ENCODE measurements at regions not wholly inside any gene's neighbourhood (a gene's known extent, or its start where the extent isn't known, plus 50 kb on each side); places are given as distances from the start of the nearest gene placed in this dataset.
"Not testable (repeated sequence)": the region's sequence is repeated elsewhere in the genome, so short reads cannot be mapped to it uniquely, and the experiment has no call there.

DNA sequence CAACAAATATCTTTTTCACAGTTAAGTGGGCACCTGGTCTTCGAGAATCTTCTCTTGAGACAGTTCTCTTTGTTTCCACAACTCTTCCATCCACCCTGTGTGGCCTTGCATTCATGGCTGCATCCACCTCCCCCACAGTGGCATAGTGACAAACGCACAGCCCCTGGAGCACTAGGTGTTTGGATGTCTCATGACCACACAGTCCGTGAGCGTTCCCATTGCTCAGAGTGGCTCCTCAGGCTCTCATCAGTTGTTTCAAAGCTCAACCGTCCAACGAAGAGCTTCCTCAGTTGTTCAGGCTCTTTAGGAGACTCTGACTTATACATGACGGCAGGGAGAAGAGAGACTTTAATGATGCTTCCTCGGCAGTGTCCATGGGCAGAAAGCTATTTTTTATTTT lies 191.6 kb downstream of the CDRT15L2 start:
- DNase-seq, result no peak
- Histone ChIP-seq H3K27me3 (ENCODE audit: control insufficient read depth, insufficient read depth, low read length) (no peaks in the 10 kb centered on the region), H3K36me3 (replicated peaks; ENCODE audit: control insufficient read depth, insufficient read depth, low read length) (no peaks in the 10 kb centered on the region), H3K4me3 (ENCODE audit: insufficient read depth, low read depth, low read length) (no peak overlapping the region)

DNA sequence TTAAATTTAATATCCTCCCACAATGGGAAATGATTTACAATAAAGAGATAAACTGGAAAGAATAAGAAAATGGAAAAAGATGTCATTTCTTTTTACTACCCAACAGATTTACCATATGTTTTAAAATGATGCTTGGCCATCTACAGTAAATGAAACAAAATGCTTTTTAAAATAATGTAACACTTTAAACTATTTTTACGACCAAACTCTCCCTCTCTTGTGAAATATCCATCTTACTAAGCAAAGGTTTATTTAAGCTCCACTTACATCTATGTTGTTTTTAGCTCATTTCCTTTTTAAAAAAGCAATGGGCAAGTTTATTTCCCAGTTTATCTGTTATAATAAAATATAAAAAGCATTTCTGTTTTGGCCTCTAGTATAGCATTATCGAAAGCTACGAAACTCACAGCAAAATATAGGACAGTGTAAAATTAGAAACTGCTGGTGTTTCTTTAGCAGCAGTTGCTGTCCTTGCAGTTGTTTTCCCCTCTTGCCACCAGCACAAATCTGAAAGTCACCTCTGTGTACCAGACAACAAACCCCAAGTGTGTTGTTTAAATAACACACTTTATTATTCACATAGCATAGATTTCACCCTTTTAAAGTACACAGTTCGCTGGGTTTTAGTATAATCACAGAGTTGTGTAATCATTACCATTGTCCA lies 195.1 kb downstream of the CDRT15L2 start:
- H3K36me3 ChIP-seq (replicated peaks; ENCODE audit: control insufficient read depth, insufficient read depth, low read length), result no peaks in the 10 kb centered on the region
- no peak for DNase-seq
- no peak overlapping the region for H3K4me3 ChIP-seq (ENCODE audit: insufficient read depth, low read depth, low read length)
- H3K27me3 ChIP-seq (ENCODE audit: control insufficient read depth, insufficient read depth, low read length), result no peaks in the 10 kb centered on the region

DNA sequence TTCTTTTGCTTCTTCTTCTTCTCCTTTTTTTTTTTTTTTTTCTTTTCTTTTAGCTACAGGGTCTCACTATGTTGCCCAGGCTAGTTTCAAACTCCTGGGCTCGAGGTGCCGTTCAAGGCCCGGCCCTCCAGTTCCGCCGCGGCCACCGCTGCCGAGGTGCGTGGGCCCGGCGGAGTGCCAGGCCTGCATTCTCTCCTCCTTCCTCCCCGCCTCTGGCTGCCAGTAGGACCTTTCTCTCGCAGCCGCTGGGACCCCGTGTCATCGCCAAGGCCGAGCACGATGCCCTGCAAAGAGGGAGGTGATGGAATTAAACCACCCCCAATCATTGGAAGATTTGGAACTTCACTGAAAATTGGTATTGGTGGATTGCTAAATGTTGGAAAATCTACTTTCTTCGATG lies 195.8 kb downstream of the CDRT15L2 start:
- Histone ChIP-seq H3K27me3 (ENCODE audit: control insufficient read depth, insufficient read depth, low read length) (no peaks in the 10 kb centered on the region), H3K4me3 (ENCODE audit: insufficient read depth, low read depth, low read length) (no peak overlapping the region), H3K36me3 (replicated peaks; ENCODE audit: control insufficient read depth, insufficient read depth, low read length) (no peaks in the 10 kb centered on the region)
- DNase-seq, result peak; percentile 30

DNA sequence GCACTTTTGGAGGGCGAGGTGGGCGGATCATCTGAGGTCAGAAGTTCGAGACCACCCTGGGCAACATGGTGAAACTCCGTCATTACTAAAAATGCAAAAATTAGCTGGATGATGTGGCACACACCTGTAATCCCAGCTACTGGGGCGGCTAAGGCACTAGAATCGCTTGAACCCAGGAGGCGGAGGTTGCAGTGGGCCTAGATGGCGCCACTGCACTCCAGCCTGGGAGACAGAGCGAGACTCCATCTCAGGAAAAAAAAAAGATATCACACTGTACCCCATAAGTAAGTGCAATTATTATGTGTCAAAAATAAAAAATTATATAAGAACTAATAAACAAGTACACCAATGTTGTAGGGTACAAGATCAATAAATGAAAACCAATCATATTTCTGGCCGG lies 200.0 kb downstream of the CDRT15L2 start:
- DNase-seq, result no peak
- Histone ChIP-seq H3K27me3 (ENCODE audit: control insufficient read depth, insufficient read depth, low read length) (no peaks in the 10 kb centered on the region), H3K36me3 (replicated peaks; ENCODE audit: control insufficient read depth, insufficient read depth, low read length) (no peaks in the 10 kb centered on the region), H3K4me3 (ENCODE audit: insufficient read depth, low read depth, low read length) (no peak overlapping the region)

DNA sequence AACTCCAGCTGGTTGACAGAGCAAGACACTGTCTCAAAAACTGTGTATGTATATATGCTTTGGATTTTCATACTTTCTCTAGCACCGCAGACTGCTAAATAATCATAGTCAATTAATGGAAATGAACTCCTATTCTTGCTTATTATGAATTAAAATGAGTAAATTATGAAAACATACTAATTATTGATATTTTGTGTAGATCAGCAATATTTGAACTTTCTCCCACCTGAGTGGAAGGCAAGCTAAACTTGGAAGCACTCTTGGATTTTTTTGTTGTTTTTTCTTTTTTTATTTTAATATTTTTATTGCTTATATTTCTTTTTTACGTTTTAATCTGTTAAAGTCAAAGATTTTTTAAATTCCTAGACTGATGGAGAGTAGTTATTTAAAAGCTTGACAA lies 201.7 kb downstream of the CDRT15L2 start:
- no peak overlapping the region for H3K4me3 ChIP-seq (ENCODE audit: insufficient read depth, low read depth, low read length)
- DNase-seq, result no peak
- no peaks in the 10 kb centered on the region for H3K36me3 ChIP-seq (replicated peaks; ENCODE audit: control insufficient read depth, insufficient read depth, low read length)
- no peaks in the 10 kb centered on the region for H3K27me3 ChIP-seq (ENCODE audit: control insufficient read depth, insufficient read depth, low read length)

DNA sequence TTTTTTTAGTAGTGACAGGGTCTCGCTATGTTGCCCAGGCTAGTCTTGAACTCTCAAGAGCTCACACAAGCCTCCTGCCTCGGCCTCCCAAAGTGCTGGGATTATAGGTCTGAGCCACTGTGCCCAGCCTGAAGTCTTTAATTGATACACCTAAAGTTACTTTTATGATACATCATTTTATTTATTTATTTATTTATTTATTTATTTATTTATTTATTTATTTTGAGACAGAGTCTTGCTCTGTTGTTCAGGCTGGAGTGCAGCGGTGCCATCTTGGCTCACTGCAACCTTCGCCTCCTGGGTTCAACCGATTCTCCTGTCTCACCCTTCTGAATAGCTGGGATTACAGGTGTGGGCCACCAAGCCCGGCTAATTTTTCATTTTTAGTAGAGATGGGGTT lies 202.3 kb downstream of the CDRT15L2 start:
- DNase-seq; H3K4me3 ChIP-seq (ENCODE audit: insufficient read depth, low read depth, low read length); H3K27me3 ChIP-seq (ENCODE audit: control insufficient read depth, insufficient read depth, low read length): not testable (repeated sequence)

DNA sequence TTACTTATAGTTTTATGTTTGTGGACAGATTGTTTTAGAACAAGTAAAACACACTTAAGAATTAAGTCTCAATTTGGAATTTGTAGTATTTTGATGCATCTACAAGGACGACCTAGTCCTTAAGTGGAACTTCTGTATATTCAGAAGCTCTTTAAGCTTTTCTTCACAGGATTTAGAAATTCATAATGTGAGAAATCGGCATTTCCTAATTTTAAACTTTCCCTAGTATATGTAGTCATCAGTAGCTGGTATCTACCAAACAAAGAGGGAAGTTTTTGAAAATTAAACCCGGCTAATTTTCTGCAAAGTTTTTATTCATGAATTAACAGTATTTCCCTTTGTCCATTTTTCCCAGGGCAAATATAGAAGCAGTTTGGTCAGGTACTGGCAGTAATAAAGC lies 203.6 kb downstream of the CDRT15L2 start:
- Histone ChIP-seq H3K4me3 (ENCODE audit: insufficient read depth, low read depth, low read length) (no peak overlapping the region), H3K36me3 (replicated peaks; ENCODE audit: control insufficient read depth, insufficient read depth, low read length) (no peaks in the 10 kb centered on the region), H3K27me3 (ENCODE audit: control insufficient read depth, insufficient read depth, low read length) (no peaks in the 10 kb centered on the region)
- no peak for DNase-seq

More for the DNA sequence above, 202.3 kb downstream of the CDRT15L2 start:
- not testable (repeated sequence) for H3K36me3 ChIP-seq (replicated peaks; ENCODE audit: control insufficient read depth, insufficient read depth, low read length)

DNA sequence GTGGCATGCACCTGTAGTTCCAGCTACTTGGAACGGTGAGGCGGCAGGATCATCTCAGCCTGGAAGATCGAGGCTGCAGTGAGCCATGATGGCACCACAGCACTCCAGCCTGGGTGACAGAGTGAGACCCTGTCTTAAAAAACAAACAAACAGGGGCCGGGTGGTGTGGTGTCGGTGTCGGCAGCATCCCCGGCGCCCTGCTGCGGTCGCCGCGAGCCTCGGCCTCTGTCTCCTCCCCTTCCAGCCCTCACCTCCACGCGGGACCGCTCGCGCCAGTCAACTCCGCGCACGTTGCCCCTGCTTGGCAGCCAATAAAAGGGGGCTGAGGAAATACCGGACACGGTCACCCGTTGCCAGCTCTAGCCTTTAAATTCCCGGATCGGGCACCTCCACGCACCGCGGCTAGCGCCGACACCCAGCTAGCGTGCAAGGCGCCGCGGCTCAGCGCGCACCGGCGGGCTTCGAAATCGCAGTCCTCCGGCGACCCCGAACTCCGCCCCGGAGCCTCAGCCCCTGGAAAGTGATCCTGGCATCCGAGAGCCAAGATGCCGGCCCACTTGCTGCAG lies 204.7 kb downstream of the CDRT15L2 start:
- no peak overlapping the region for H3K4me3 ChIP-seq (ENCODE audit: insufficient read depth, low read depth, low read length)
- no peak for DNase-seq

DNA sequence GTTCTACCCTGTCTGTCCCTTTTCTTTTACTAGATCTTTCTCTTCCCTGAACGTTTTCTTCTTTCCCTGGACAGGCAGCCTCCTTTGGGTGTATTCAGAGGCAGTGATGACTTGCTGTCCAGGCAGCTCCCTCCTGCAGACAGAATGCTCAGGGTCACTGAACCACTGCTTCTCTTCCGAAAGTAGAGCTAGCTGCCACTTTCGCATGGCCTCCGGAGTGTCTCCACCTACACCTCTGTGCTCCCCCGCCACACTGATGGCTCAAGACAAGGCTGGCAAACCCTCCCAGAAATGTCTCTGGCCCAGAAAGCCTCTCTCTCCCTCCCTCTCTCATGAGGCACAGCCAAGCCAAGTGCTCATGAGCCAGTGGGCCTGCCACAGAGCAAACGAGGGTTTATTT lies 207.8 kb downstream of the CDRT15L2 start:
- H3K36me3 ChIP-seq (replicated peaks; ENCODE audit: control insufficient read depth, insufficient read depth, low read length), result no peaks in the 10 kb centered on the region
- no peak for DNase-seq
- H3K27me3 ChIP-seq (ENCODE audit: control insufficient read depth, insufficient read depth, low read length), result no peaks in the 10 kb centered on the region
- H3K4me3 ChIP-seq (ENCODE audit: insufficient read depth, low read depth, low read length), result no peak overlapping the region

More for the DNA sequence above, 204.7 kb downstream of the CDRT15L2 start:
- H3K27me3 ChIP-seq (ENCODE audit: control insufficient read depth, insufficient read depth, low read length), result no peaks in the 10 kb centered on the region
- H3K36me3 ChIP-seq (replicated peaks; ENCODE audit: control insufficient read depth, insufficient read depth, low read length), result no peaks in the 10 kb centered on the region

DNA sequence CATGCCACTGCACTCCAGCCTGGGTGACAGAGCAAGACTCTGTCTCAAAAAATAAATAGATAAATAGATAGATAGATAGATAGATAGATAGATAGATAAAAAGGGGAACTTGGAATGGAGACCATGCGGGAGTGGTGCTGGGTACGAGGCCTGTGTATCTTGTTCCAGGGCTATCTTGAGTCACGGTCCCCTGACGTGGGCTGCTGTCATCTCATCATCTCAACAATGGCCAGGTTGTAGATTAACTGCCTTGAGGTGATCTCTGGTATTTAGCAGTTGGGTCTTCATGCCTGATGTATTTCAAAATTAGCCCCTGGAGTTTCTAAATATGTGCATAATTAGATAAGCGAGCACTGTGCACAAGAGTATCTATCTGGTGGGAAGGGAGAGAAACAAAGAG lies 212.1 kb downstream of the CDRT15L2 start:
- Histone ChIP-seq H3K27me3 (ENCODE audit: control insufficient read depth, insufficient read depth, low read length) (no peaks in the 10 kb centered on the region), H3K36me3 (replicated peaks; ENCODE audit: control insufficient read depth, insufficient read depth, low read length) (no peaks in the 10 kb centered on the region), H3K4me3 (ENCODE audit: insufficient read depth, low read depth, low read length) (no peak overlapping the region)
- no peak for DNase-seq

DNA sequence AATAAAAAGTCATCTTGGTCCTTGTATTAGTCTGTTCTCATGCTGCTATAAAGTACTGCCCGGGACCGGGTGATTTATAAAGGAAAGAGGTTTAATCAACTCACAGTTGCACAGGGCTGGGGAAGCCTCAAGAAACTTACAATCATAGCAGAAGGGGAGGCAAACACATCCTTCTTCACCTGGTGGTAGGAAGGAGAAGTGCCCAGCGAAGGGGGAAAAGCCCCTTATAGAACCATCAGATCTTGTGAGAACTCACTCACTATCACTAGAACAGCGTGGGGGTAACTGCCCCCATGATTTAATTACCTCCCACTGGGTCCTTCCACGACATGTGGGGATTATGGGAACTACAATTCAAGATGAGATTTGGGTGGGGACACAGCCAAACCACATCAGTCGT lies 215.0 kb downstream of the CDRT15L2 start:
- DNase-seq; H3K4me3 ChIP-seq (ENCODE audit: insufficient read depth, low read depth, low read length); H3K27me3 ChIP-seq (ENCODE audit: control insufficient read depth, insufficient read depth, low read length); H3K36me3 ChIP-seq (replicated peaks; ENCODE audit: control insufficient read depth, insufficient read depth, low read length): not testable (repeated sequence)

DNA sequence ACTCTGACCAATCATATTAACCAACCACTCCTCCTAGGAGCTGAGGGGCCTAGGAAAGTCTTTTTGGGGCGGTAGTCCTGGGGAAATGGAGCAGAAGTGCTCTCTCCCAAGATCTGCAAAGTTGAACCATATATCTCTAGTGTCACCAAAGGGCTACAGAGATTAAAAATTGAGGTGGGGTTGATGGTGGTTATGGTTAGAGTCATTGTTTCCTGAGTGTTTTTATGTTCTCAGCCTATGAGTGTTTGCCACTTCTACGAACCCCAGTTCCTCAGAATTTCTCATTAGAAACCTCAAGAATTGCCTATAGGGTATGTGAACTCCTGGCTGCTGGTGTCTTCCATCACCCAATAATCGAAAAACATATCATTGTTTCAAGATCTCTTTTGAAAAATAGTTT lies 217.8 kb downstream of the CDRT15L2 start:
- Histone ChIP-seq H3K27me3 (ENCODE audit: control insufficient read depth, insufficient read depth, low read length) (no peaks in the 10 kb centered on the region), H3K36me3 (replicated peaks; ENCODE audit: control insufficient read depth, insufficient read depth, low read length) (no peaks in the 10 kb centered on the region), H3K4me3 (ENCODE audit: insufficient read depth, low read depth, low read length) (no peak overlapping the region)
- no peak for DNase-seq

DNA sequence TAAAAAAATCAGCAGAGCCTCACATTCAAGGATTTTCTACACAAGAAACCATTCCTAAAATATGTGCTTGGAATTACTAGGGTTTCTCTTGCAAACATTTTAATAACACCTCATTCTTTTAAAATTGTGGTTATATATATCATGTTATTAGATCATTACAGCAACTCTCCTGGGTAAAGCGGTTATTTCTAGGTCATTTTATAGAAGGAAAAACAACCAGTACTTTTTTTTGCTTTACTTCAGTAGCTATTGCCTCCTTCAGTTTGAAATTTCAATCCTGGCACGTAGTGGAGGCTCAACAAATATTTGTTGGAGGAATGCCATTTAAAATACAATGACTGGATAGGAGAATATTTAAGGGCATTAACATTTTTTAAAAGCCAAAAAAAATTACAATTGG lies 220.6 kb downstream of the CDRT15L2 start:
- Histone ChIP-seq H3K27me3 (ENCODE audit: control insufficient read depth, insufficient read depth, low read length) (no peaks in the 10 kb centered on the region), H3K36me3 (replicated peaks; ENCODE audit: control insufficient read depth, insufficient read depth, low read length) (no peaks in the 10 kb centered on the region), H3K4me3 (ENCODE audit: insufficient read depth, low read depth, low read length) (no peak overlapping the region)
- DNase-seq, result no peak

DNA sequence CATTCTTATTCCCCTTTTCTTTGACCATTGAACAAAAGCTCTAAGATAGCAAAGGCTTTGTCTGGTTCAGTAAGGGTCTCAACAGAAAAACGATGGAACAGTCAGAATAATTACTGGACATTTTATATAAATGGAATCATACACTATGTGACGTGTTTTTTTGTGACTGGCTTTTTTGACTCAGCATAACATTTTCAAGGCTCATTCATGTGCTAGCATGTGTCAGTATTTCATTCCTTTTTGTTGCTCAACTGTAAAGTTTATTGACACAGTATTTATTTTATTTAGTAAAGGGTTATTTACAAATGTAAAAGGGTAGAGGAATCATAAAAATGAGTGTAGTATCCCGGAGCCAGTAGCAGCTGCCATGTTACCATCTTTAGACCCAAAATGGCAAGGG lies 226.2 kb downstream of the CDRT15L2 start:
- no peaks in the 10 kb centered on the region for H3K27me3 ChIP-seq (ENCODE audit: control insufficient read depth, insufficient read depth, low read length)
- H3K36me3 ChIP-seq (replicated peaks; ENCODE audit: control insufficient read depth, insufficient read depth, low read length), result no peaks in the 10 kb centered on the region
- no peak overlapping the region for H3K4me3 ChIP-seq (ENCODE audit: insufficient read depth, low read depth, low read length)
- DNase-seq, result no peak

DNA sequence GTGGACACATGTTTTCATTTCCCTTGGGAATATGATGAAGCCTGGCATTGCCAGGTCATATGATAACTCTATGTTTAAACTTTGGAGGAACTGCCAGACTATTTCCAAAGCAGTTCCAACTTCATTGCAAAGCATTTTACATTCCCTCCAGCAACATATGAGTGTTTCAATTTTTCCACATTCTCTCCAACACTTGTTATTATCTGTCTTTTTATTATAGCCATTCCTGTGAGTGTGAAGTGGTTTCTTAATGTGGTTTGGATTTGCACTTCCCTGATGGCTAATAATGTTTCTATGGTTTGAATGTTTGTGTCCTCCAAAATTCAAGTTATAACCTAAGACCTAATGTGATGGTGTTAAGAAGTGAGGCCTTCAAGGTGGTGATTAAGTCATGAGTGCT lies 228.0 kb downstream of the CDRT15L2 start:
- not testable (repeated sequence) for H3K36me3 ChIP-seq (replicated peaks; ENCODE audit: control insufficient read depth, insufficient read depth, low read length)

DNA sequence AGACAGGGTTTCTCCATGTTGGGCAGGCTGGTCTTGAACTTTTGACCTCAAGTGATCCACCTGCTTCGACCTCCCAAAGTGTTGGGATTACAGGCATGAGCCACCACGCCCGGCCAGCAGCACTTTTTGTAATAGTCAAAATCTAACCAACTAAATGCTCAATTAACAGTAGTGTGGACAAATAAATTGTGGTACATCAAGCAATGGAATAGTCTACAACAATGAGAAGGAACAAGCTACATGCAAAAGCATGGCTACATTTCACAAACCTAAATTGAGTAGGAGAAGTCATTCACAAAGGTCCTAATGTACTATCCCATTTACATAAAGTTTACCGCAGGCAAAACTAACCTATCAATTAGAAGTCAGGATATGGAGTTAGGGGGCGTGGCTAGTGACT lies 227.4 kb downstream of the USP22 start:
- H3K36me3 ChIP-seq (replicated peaks; ENCODE audit: control insufficient read depth, insufficient read depth, low read length); H3K4me3 ChIP-seq (ENCODE audit: insufficient read depth, low read depth, low read length); DNase-seq; H3K27me3 ChIP-seq (ENCODE audit: control insufficient read depth, insufficient read depth, low read length): not testable (repeated sequence)

More for the DNA sequence above, 228.0 kb downstream of the CDRT15L2 start:
- H3K27me3 ChIP-seq (ENCODE audit: control insufficient read depth, insufficient read depth, low read length); H3K4me3 ChIP-seq (ENCODE audit: insufficient read depth, low read depth, low read length); DNase-seq: not testable (repeated sequence)
